Ishikawa (cell line): ENCODE measurements at regions not wholly inside any gene's neighbourhood (a gene's known extent, or its start where the extent isn't known, plus 50 kb on each side); places are given as distances from the start of the nearest gene placed in this dataset.

Experiments used
- CEBPB ChIP-seq: IDR thresholded peaks from 2 replicates; pipeline ENCODE4 v1.6.1; 2012
- CREB1 ChIP-seq: IDR thresholded peaks from 2 replicates; pipeline ENCODE4 v1.6.1; 2012; ENCODE audit warnings: low read depth
- EGR1 ChIP-seq: IDR thresholded peaks from 2 replicates; pipeline ENCODE4 v1.6.1; 2012
- EP300 ChIP-seq: IDR thresholded peaks from 2 replicates; pipeline ENCODE4 v1.6.1; 2012; ENCODE audit warnings: borderline replicate concordance
- FOXM1 ChIP-seq: IDR thresholded peaks from 2 replicates; pipeline ENCODE4 v1.6.1; 2012; ENCODE audit warnings: low read depth, borderline replicate concordance
- MAX ChIP-seq: IDR thresholded peaks from 2 replicates; pipeline ENCODE4 v1.6.1; 2012
- NFIC ChIP-seq: IDR thresholded peaks from 2 replicates; pipeline ENCODE4 v1.6.1; 2012
- RAD21 ChIP-seq: IDR thresholded peaks from 2 replicates; pipeline ENCODE4 v1.6.1; 2012; ENCODE audit warnings: low read depth
- REST ChIP-seq: IDR thresholded peaks from 2 replicates; pipeline ENCODE4 v1.6.1; 2012; ENCODE audit warnings: low read depth, mild to moderate bottlenecking
- TAF1 ChIP-seq: IDR thresholded peaks from 2 replicates; pipeline ENCODE4 v1.6.1; 2012; ENCODE audit warnings: low read depth, mild to moderate bottlenecking
- TCF12 ChIP-seq: IDR thresholded peaks from 2 replicates; pipeline ENCODE4 v1.6.1; 2012; ENCODE audit warnings: low read depth
- TEAD4 ChIP-seq: IDR thresholded peaks from 2 replicates; pipeline ENCODE4 v1.6.1; 2012
- USF1 ChIP-seq: IDR thresholded peaks from 2 replicates; pipeline ENCODE4 v1.6.1; 2012
- YY1 ChIP-seq: IDR thresholded peaks from 2 replicates; pipeline ENCODE4 v1.6.1; 2012; ENCODE audit warnings: low read depth
- ZBTB7A ChIP-seq: IDR thresholded peaks from 2 replicates; pipeline ENCODE4 v1.6.1; 2012; ENCODE audit warnings: low read depth

GRCh38 chr3:95088464-95088863, 1025.6 kb downstream of the NSUN3 start:
- no peak for TF ChIP-seq CEBPB
- TF ChIP-seq REST, result no peak
- no peak for TF ChIP-seq EGR1
- no peak for TF ChIP-seq RAD21
- no peak for TF ChIP-seq FOXM1
- no peak for TF ChIP-seq TCF12
- no peak for TF ChIP-seq TEAD4
- no peak for TF ChIP-seq YY1
- no peak for TF ChIP-seq MAX
- no peak for TF ChIP-seq CREB1
- no peak for TF ChIP-seq USF1
- no peak for TF ChIP-seq TAF1
- no peak for TF ChIP-seq NFIC
- no peak for TF ChIP-seq ZBTB7A
- TF ChIP-seq EP300, result no peak

- TF ChIP-seq CREB1 (no peak), TCF12 (no peak), NFIC (peak; percentile 63)
Observed at GRCh38 chr3:95097493-95097892, 1034.6 kb downstream of the NSUN3 start.

- no peak for TF ChIP-seq ZBTB7A
- TF ChIP-seq YY1, result no peak
- TF ChIP-seq EGR1, result no peak
Observed at GRCh38 chr3:95120921-95121320, 1058.1 kb downstream of the NSUN3 start.

- no peak for TF ChIP-seq TEAD4
- no peak for TF ChIP-seq TCF12
- TF ChIP-seq USF1, result no peak
- TF ChIP-seq EP300, result no peak
- TF ChIP-seq CEBPB, result no peak
- no peak for TF ChIP-seq NFIC
- TF ChIP-seq RAD21, result no peak
Observed at GRCh38 chr3:95123104-95123503, 1060.2 kb downstream of the NSUN3 start.

GRCh38 chr3:95134693-95135413, 1072.0 kb downstream of the NSUN3 start:
- no peak for TF ChIP-seq EP300
- TF ChIP-seq TCF12, result no peak
- no peak for TF ChIP-seq REST
- TF ChIP-seq USF1, result no peak
- no peak for TF ChIP-seq MAX
- no peak for TF ChIP-seq CREB1
- no peak for TF ChIP-seq RAD21
- TF ChIP-seq CEBPB, result no peak
- TF ChIP-seq TAF1, result no peak
- no peak for TF ChIP-seq EGR1
- TF ChIP-seq TEAD4, result no peak
- no peak for TF ChIP-seq NFIC

GRCh38 chr3:95148107-95148506, 1085.2 kb downstream of the NSUN3 start:
- TF ChIP-seq YY1 (no peak), FOXM1 (no peak), TEAD4 (no peak), NFIC (no peak), ZBTB7A (no peak), TAF1 (no peak)

GRCh38 chr3:95151590-95151989, 1088.7 kb downstream of the NSUN3 start:
- TF ChIP-seq CEBPB (no peak), MAX (no peak), EP300 (no peak), TCF12 (no peak), ZBTB7A (no peak), TAF1 (no peak), NFIC (no peak), CREB1 (no peak), RAD21 (no peak), EGR1 (no peak), USF1 (no peak), TEAD4 (no peak), YY1 (no peak), REST (no peak), FOXM1 (no peak)
